ENCODE measurements at regions not wholly inside any gene's neighbourhood (a gene's known extent, or its start where the extent isn't known, plus 50 kb on each side); places are given as distances from the start of the nearest gene placed in this dataset.

- Histone ChIP-seq H3K79me2 (ENCODE audit: control insufficient read depth, insufficient read depth, low read length) (no peaks in the 10 kb centered on the region), H2AFZ (ENCODE audit: low read depth, low read length) (peak overlapping the region; percentile 77), H3K4me3 (no peak overlapping the region), H3K27ac (ENCODE audit: extremely low read depth, low read depth, low read length) (peak overlapping the region; percentile 80), H3K9me1 (ENCODE audit: control insufficient read depth, insufficient read depth, low read length) (no peaks in the 10 kb centered on the region), H3K27me3 (ENCODE audit: control insufficient read depth in 2 of 2, insufficient read depth in 2 of 2, low read length in 2 of 2) (no peaks in the 10 kb centered on the region; a peak in 1 of 5 replicates), H3K4me2 (ENCODE audit: insufficient read depth, low read length) (peak overlapping the region; percentile 48), H3K9ac (ENCODE audit: insufficient read depth in 1 of 2, low read depth in 2 of 2, low read length in 2 of 2) (peak overlapping the region; percentile 47 to 66; a peak in 3 of 4 replicates), H3K4me1 (replicated peaks in 1 of 2; ENCODE audit: control insufficient read depth in 2 of 2, insufficient read depth in 2 of 2, low read length in 2 of 2) (peaks cover 40 to 51% of the 10 kb centered on the region in 2 experiments), H3K9me3 (replicated peaks; ENCODE audit: control insufficient read depth, insufficient read depth, low read depth, low read length) (peaks cover 1% of the 10 kb centered on the region; the same call in 1 of the 2 replicates), H3K36me3 (ENCODE audit: control insufficient read depth, insufficient read depth, low read length) (no peaks in the 10 kb centered on the region), H4K20me1 (replicated peaks; ENCODE audit: control insufficient read depth, insufficient read depth, low read length) (no peaks in the 10 kb centered on the region)
- intact Hi-C loops (cut with micrococcal nuclease) (loop anchor here (1.0 kb wide), 1 partner anchor 16 kb away; no protein-coding TSS in a partner anchor), in situ Hi-C loops (cut with MboI) (no loop called here)
- peak; percentile 65 to 86 (median 78) for DNase-seq (ENCODE audit: extremely low read depth in 1 of 4, low spot score in 3 of 4)
- CTCF ChIA-PET (ENCODE audit: low intra/inter-chr PET ratio) = no interaction called here
- ATAC-seq = peak; percentile 88
- BruUV-seq (replicated peaks) = no TSS peak
- POLR2A ChIA-PET = interaction anchor here (0.5 to 1.9 kb wide), 11 partner anchors 8 to 414 kb away, joined by 3 to 16 read pairs (median 3); no protein-coding TSS in a partner anchor
- peak; percentile 59 for FAIRE-seq
- 6% methylated on average over 2 of the region's 2 CpGs for WGBS (ENCODE audit: insufficient coverage, low coverage, missing lambda C conversion rate)
- TF ChIP-seq DMBX1 (CRISPR knock-in tag; IDR thresholded peaks at IDR 0.05; ENCODE audit: borderline replicate concordance) = peak; percentile 96
- no peak for TF ChIP-seq POLR2AphosphoS5 (IDR thresholded peaks at IDR 0.05; ENCODE audit: control insufficient read depth, insufficient read depth, low read depth, low read length)
- TF ChIP-seq LEF1 (IDR thresholded peaks at IDR 0.05) = 0 out of 2 replicates have a peak, but pooled peaks have one; percentile 48
- peak; percentile 70; the same call in 1 of the 2 replicates for TF ChIP-seq MTA3 (IDR thresholded peaks at IDR 0.05; ENCODE audit: borderline replicate concordance)
- TF ChIP-seq BCL6 (CRISPR knock-in tag; IDR thresholded peaks at IDR 0.05) = peak; percentile 10; the same call in 1 of the 2 replicates
- 0 out of 2 replicates have a peak, but pooled peaks have one; percentile 18 for TF ChIP-seq GABPB1 (CRISPR knock-in tag; IDR thresholded peaks at IDR 0.05)
- no peak for TF ChIP-seq TEAD4 (IDR thresholded peaks at IDR 0.05; ENCODE audit: low read length)
- no peak for TF ChIP-seq TEAD4 (CRISPR knock-in tag; IDR thresholded peaks at IDR 0.05; ENCODE audit: borderline replicate concordance)
- TF ChIP-seq ZBTB8A (IDR thresholded peaks at IDR 0.05; ENCODE audit: partially characterized antibody) = no peak
- TF ChIP-seq ZKSCAN3 (CRISPR knock-in tag; IDR thresholded peaks at IDR 0.05) = 0 out of 2 replicates have a peak, but pooled peaks have one; percentile 27
- TF ChIP-seq EGR1 (conservative IDR thresholded peaks at IDR 0.05) = peak; percentile 95
- no peak for TF ChIP-seq SMC3 (conservative IDR thresholded peaks at IDR 0.05; ENCODE audit: insufficient read depth, low read depth, low read length)
- no peak for TF ChIP-seq MXI1 (IDR thresholded peaks at IDR 0.05; ENCODE audit: low read depth, low read length)
- 0 out of 2 replicates have a peak, but pooled peaks have one; percentile 31 for TF ChIP-seq RHOXF2B (CRISPR knock-in tag; conservative IDR thresholded peaks at IDR 0.05)
- peak; percentile 50; the same call in 1 of the 2 replicates for TF ChIP-seq NFRKB (IDR thresholded peaks at IDR 0.05; ENCODE audit: low read depth)
- peak; percentile 68 for TF ChIP-seq IRF9 (tag; IDR thresholded peaks at IDR 0.05)
These were observed 83.6 kb downstream of the MRPL14 start for GRCh38 chr6:44043479-44044153.

Measured in K562 (cell line).